Keratinocyte (primary cell): ENCODE measurements at regions not wholly inside any gene's neighbourhood (a gene's known extent, or its start where the extent isn't known, plus 50 kb on each side); places are given as distances from the start of the nearest gene placed in this dataset.
"Not testable (repeated sequence)": the region's sequence is repeated elsewhere in the genome, so short reads cannot be mapped to it uniquely, and the experiment has no call there.

ENCODE experiments used
- DNase-seq: peaks from one replicate; pipeline ENCODE4 v3.0.0-alpha.2; 2011; ENCODE audit warnings: low read depth, missing footprints, low spot score
- FAIRE-seq: peaks from 2 replicates; lab custom pipeline; 2011; peaks lifted over from hg19 to GRCh38; lab: Jason Lieb, UNC
- H2AFZ ChIP-seq: 2 replicates; pipeline ENCODE4 v1.6.0; 2012; ENCODE audit warnings: low read length, control low read depth, inconsistent platforms; ENCODE audit not compliant: control insufficient read depth
- H3K27ac ChIP-seq: 2 replicates; pipeline ENCODE4 v1.5.1; 2011; ENCODE audit warnings: low read length; ENCODE audit not compliant: control insufficient read depth, insufficient read depth
- H3K27me3 ChIP-seq: 3 replicates; pipeline ENCODE4 v1.6.0; 2011; ENCODE audit warnings: low read length; ENCODE audit not compliant: control insufficient read depth, insufficient read depth; ENCODE audit errors: extremely low read depth
- H3K36me3 ChIP-seq, 2 experiments: 2 replicates in 1 of 2; 3 replicates in 1 of 2; pipeline ENCODE4 v1.5.1; 2011; ENCODE audit warnings: low read length in 2 of 2, mild to moderate bottlenecking in 1 of 2; ENCODE audit not compliant: control insufficient read depth in 2 of 2, insufficient read depth in 2 of 2; ENCODE audit errors: extremely low read depth in 1 of 2
- H3K4me1 ChIP-seq: 3 replicates; pipeline ENCODE4 v1.5.1; 2011; ENCODE audit warnings: low read length; ENCODE audit not compliant: control insufficient read depth, insufficient read depth; ENCODE audit errors: extremely low read depth
- H3K4me2 ChIP-seq: 3 replicates; pipeline ENCODE4 v1.6.0; 2011; ENCODE audit warnings: low read depth, low read length; ENCODE audit not compliant: control insufficient read depth, insufficient read depth; ENCODE audit errors: extremely low read depth
- H3K4me3 ChIP-seq, 3 experiments: fragments of 200-600 bp in 1 of 3; sonication (generic) in 1 of 3; 2 replicates in 2 of 3; 3 replicates in 1 of 3; pipeline ENCODE4 v1.5.1; 2011 to 2016; ENCODE audit warnings: low read length in 3 of 3, mild to moderate bottlenecking in 3 of 3, control low read depth in 2 of 3, inconsistent platforms in 1 of 3, low read depth in 1 of 3, mixed read lengths in 1 of 3, mixed run types in 1 of 3, moderate library complexity in 1 of 3; ENCODE audit not compliant: control insufficient read depth in 2 of 3, insufficient read depth in 2 of 3; ENCODE audit errors: extremely low read depth in 1 of 3
- H3K79me2 ChIP-seq: 2 replicates; pipeline ENCODE4 v1.6.0; 2012; ENCODE audit warnings: low read length; ENCODE audit not compliant: control insufficient read depth, insufficient read depth
- H3K9ac ChIP-seq: 3 replicates; pipeline ENCODE4 v1.6.0; 2011; ENCODE audit warnings: low read length; ENCODE audit not compliant: control insufficient read depth, insufficient read depth; ENCODE audit errors: extremely low read depth
- H3K9me1 ChIP-seq: 3 replicates; pipeline ENCODE4 v1.6.0; 2011; ENCODE audit warnings: low read length; ENCODE audit not compliant: control insufficient read depth, insufficient read depth; ENCODE audit errors: extremely low read depth
- H3K9me3 ChIP-seq: 2 replicates; pipeline ENCODE4 v1.5.1; 2012; ENCODE audit warnings: low read depth, low read length; ENCODE audit not compliant: control insufficient read depth
- H4K20me1 ChIP-seq: 3 replicates; pipeline ENCODE4 v1.6.0; 2011; ENCODE audit warnings: low read length; ENCODE audit not compliant: control insufficient read depth, insufficient read depth; ENCODE audit errors: extremely low read depth
- CTCF ChIP-seq, 3 experiments: IDR thresholded peaks in 1 of 3; conservative IDR thresholded peaks in 1 of 3; optimal IDR thresholded peaks in 1 of 3; 2 replicates in 2 of 3; 3 replicates in 1 of 3; pipeline versions ENCODE3 to v1.5.1; 2011; ENCODE audit warnings: low read length in 3 of 3, mild to moderate bottlenecking in 3 of 3, moderate library complexity in 2 of 3, control low read depth in 1 of 3, inconsistent platforms in 1 of 3; ENCODE audit not compliant: insufficient read depth in 2 of 3; ENCODE audit errors: extremely low read depth in 1 of 3
- EZH2 ChIP-seq: IDR thresholded peaks from one replicate; pipeline ENCODE4 v1.6.1; 2012; ENCODE audit warnings: inconsistent platforms, mild to moderate bottlenecking, low read length, moderate library complexity
- dilution Hi-C: fragments of 300-500 bp; cut with MboI; formaldehyde crosslinking; loops from one replicate; pipeline ENCODE4 v1.7.0; 2020; ENCODE audit warnings: low sequenced_read_pairs; ENCODE audit not compliant: extremely low pct_ligation_motif_present

- H4K20me1 ChIP-seq, H3K36me3 ChIP-seq, H3K4me1 ChIP-seq, DNase-seq, H3K79me2 ChIP-seq, H3K4me3 ChIP-seq, H3K4me2 ChIP-seq, dilution Hi-C loops, H3K9me1 ChIP-seq, H3K27ac ChIP-seq, H3K27me3 ChIP-seq, H2AFZ ChIP-seq, H3K9ac ChIP-seq, FAIRE-seq: not testable (repeated sequence)
- H3K9me3 ChIP-seq: peaks cover 17% of the 10 kb centered on the region
Measured at GRCh38 chr14:105663818-105664596, 137.6 kb downstream of the TMEM121 start.

DNA sequence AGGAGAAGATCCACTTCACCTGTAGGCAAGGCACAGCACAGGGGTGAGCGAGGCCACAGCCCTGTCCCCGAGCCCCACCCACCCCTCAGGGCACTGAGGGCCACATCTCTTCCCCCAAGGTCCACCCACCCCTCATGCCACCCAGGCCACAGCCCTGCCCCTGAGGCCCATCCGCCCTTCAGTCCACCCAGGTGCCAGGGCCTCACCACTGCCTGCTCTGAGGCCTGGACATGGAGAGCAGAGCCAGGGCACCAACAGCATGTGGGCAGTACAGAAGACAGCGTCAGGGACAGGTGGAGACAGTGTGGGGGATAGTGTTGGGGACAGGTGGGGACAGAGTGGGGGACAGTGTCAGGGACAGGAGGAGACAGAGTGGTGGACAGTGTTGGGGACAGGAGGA is 138.3 kb downstream of the TMEM121 start:
- no peaks in the 10 kb centered on the region for H3K4me1 ChIP-seq
- H3K27me3 ChIP-seq: no peaks in the 10 kb centered on the region
- no peak overlapping the region for H3K4me3 ChIP-seq
- no peaks in the 10 kb centered on the region for H4K20me1 ChIP-seq
- dilution Hi-C loops: no loop called here
- no peak overlapping the region for H2AFZ ChIP-seq
- H3K27ac ChIP-seq: no peak overlapping the region
- H3K9me1 ChIP-seq: no peaks in the 10 kb centered on the region
- FAIRE-seq: no peak
- no peaks in the 10 kb centered on the region for H3K36me3 ChIP-seq
- peaks cover 17% of the 10 kb centered on the region for H3K9me3 ChIP-seq
- no peak overlapping the region for H3K4me2 ChIP-seq
- TF ChIP-seq CTCF (optimal IDR thresholded peaks at IDR 0.05 in 1 of 3, IDR thresholded peaks at IDR 0.05 in 1 of 3, conservative IDR thresholded peaks at IDR 0.05 in 1 of 3; ENCODE audit: extremely low read depth in 1 of 3, insufficient read depth in 2 of 3, low read length in 3 of 3): no peak
- no peak for TF ChIP-seq EZH2
- DNase-seq: no peak
- H3K79me2 ChIP-seq: no peaks in the 10 kb centered on the region
- no peak overlapping the region for H3K9ac ChIP-seq
